Fibroblast of skin of left biceps (primary cell): ENCODE measurements at regions not wholly inside any gene's neighbourhood (a gene's known extent, or its start where the extent isn't known, plus 50 kb on each side); places are given as distances from the start of the nearest gene placed in this dataset.
A peak's percentile ranks its signal among the peaks of the same experiment; 100 is the strongest.

Experiments
- DNase-seq, 2 experiments: peaks; one replicate each; pipeline ENCODE4 v3.0.0-alpha.2; 2013; ENCODE audit warnings: low read depth in 2 of 2

DNA sequence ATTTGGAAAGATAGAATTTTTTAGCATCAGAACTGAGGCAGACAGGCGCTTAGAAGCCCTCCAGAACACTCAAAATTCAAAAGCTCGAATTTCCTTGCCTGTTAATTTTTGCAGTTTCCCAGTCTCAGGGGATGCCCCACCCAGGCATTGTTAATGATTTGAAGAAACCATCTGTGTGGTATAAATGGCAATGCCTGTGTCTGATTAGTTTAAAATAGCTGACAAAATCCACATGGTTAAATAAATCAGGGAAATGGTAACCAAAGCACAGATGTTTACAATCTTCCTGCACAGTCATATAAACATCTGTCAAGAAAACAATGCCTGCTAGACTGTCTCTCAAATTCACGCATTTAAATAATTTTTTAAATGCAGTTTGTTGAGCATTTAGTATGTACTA lies 185.2 kb upstream of the RGMB start:
- no peak for DNase-seq

DNA sequence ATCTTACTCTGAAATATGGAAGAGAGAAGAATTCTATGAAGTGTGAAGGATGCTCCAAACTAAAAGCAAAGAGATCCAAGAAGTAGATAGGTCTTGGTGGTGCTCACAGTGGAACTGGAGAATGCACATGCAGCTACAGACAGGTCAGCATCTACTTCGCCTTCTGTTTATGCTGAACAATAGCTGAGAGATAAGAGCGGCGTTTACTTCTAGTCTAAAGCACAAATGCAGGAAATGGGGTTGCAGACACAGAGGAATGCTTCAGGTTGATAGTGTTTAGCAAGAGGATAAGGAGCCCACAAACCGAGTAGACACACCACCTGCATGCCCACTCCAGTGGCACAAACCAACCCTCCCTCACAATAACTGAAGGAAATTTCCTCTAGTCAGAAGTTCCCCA lies 180.0 kb upstream of the RGMB start:
- no peak for DNase-seq

DNA sequence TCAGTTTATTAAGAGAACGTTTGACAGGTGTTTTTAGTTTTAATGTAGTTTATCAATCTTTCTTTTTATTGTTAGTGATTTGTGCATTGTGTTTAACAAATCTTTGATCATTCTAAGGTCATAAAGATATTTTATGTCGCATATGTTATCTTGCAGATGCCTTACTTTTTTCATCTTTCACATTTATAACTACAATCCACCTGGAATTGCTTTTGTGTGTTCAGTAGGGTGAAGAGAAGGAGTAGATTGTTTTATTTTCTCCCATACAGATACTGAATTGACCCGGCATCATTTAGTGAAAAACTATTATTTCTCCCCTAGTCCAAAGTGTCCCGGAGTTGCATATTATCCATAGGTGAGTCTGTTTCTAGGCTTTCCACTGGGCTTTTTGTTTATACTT lies 179.4 kb upstream of the RGMB start:
- DNase-seq, result no peak

DNA sequence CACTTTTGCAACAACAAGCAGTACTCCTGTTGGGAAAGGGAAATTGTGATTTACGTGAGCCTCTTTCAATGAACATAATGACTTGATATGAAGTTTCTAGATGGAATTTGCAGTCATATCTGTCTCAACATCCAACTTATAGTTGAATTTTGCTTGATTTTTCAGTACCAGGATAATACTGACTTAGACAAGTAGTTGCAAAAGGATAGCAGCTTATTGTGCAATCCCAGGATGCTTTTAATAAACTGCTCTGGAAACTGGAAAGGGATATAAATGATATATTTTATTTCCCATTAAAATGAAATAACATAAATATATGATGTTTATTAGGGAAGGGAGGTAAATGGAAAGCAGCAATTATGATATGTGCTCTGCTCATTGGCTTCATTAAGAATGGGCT lies 174.4 kb upstream of the RGMB start:
- no peak for DNase-seq

- DNase-seq, result no peak
Observed at GRCh38 chr5:98602534-98603112, 170.8 kb upstream of the RGMB start.

DNA sequence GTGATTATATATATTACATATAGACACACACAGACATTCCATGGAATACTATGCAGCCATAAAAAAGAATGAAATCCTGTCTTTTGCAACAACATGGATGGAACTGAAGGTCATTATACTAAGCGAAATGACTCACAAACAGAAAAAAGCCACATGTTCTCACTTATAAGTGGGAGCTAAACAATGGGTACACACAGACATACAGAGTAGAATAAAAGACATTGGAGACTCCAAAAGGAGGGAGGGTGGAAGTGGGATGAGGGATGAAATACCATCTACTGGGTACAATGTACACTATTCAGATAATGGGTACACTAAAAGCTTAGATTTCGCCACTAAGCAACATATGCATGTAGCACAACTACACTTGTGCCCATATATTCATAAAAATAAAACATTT lies 170.0 kb upstream of the RGMB start:
- no peak for DNase-seq

GRCh38 chr5:98604301-98604700 lies 169.2 kb upstream of the RGMB start:
- no peak for DNase-seq

DNA sequence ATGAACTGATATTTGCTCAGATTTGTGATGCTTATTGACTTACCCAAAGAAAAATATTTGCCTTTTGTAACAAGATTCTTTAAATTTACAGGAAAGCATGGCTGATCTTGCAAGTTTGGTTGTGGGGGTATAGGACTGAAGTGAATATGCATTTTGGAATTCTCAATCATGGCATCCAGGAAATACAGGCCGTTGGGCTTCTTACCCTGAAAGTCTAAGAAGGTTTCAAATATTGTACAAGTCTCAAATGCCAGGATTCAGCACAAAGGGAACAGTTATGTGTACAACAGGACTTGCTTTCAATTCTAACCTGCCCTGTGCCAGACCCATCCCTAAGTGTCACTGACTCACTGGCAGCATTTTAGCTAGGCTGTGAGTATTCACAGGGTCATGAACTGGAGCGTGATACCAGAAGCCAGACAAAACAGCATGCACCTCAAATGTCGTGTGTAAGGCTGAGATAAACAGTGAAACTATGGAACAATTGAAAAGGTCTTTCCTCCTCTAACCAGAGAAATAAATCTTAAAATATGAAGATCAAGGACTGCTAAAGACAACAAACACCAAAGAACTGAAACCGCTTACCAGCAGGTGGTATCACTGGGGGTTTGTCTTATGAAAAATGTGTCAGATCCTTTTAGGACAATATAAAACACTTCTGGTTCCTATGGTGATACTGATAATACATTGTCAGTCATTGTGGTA lies 168.6 kb upstream of the RGMB start:
- no peak for DNase-seq

- no peak for DNase-seq
Observed at GRCh38 chr5:98605426-98605825, 168.0 kb upstream of the RGMB start.

GRCh38 chr5:98606961-98607360 lies 166.5 kb upstream of the RGMB start:
- no peak for DNase-seq

- no peak for DNase-seq
Observed at GRCh38 chr5:98608052-98608451, 165.4 kb upstream of the RGMB start.

DNA sequence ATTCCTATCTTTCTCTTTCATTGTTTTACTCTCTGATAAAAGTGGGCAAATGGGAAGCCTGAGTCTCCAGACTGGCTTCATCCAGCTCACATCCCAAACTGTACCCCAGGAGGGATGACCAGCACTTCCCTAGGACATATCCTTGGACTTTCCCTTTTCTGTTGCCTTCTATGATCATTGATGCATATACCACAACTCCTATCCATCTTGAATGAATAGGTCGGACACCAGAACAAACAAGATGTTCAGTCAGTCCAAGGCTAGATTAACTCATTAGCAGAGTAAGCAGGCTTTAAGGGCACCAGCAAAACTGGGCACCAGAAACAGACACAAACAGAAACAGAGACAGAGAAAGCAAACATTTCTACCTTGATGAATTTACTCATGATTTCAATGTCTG lies 159.1 kb upstream of the RGMB start:
- no peak for DNase-seq

DNA sequence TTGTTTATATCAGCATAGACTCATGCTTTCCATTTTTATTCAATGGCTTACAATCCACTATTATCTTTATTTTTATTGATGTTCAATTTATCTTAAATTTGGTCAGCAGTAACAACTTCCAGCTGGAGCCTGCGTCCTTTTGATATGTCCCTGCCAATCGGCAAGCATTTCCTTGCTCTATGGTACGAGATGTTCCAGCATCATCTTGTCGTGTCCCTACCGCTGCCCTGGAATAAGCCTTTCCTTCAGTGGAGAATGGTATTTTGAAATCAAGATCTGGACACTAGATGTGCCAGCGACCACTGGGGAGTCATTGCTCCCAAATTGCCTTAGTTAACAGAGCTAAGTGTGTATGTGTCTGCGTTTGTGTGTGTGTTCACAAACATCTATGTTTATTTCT lies 151.6 kb upstream of the RGMB start:
- DNase-seq, result no peak

DNA sequence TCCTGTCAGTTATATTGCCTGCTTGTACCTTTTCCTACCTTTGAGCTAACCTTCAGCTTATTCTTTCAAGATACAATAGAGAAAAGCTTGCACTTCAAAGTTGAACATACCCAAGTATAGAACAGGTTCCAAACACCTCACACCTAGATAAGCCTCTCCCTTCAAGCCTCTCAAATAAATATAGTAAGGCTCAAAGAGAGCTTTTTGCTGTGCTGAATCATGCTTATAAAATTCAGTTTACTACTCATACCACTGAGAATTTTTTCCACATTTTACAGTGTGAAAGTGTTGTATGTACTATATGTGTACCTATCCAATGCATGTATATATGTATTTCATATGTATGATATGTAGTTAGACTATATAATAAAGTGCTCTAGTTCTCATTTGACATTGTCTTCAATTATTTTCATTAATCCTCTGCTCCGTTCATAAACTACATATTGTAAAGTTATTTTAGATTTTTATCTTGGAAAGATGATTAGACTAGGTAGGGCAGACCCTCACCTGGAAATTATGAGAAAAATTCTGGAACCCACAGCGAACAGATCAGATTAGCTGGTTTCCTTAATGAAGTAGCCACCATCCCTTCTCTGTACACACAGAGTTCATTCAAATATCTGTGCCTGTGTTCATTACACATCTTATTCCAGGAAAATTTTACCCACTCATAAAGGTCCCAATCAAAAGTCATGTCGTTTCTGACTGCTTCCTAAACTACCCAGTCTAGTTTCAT lies 149.2 kb upstream of the RGMB start:
- DNase-seq, result no peak

DNA sequence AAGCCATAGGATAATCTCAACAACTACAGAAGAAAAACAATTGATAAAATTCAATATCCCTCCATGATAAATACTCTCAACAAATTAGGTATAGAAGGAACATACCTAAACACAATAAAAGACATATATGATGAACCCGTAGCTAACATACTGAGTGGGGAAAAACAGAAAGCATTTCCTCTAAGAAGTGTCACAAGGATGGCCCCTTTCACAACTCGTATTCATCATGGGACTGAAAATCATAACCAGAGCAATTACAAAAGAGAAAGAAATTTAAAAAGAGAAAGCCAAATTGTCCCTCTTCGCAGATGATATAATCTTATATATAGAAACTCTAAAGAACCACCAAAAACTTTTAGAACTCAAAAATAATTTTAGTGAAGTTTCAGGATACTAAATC lies 146.3 kb upstream of the RGMB start:
- DNase-seq, result no peak

- no peak for DNase-seq
Observed at GRCh38 chr5:98630621-98631020, 142.8 kb upstream of the RGMB start.

GRCh38 chr5:98631311-98632054 lies 142.0 kb upstream of the RGMB start:
- DNase-seq, result peak; percentile 93 to 96

DNA sequence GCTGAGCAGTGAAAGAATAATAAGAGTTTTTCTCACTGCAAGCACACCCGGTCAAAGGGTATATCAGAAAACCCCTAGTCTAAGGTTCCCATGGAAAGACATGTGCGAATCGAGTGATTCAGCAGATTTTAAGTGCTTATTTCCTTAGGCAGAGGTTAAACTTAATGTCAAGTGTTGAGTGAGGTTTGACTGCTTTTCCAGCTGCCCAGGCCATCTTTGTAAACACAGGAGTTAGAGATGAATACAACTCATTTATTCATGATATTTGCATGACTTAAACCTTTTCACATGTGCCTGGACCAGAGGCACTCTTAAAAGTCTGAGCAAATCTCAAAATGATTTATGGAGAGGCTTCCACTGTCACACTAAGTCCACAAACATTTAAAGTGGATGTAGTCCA lies 137.8 kb upstream of the RGMB start:
- no peak for DNase-seq

GRCh38 chr5:98637116-98637515 lies 136.3 kb upstream of the RGMB start:
- DNase-seq, result no peak

DNA sequence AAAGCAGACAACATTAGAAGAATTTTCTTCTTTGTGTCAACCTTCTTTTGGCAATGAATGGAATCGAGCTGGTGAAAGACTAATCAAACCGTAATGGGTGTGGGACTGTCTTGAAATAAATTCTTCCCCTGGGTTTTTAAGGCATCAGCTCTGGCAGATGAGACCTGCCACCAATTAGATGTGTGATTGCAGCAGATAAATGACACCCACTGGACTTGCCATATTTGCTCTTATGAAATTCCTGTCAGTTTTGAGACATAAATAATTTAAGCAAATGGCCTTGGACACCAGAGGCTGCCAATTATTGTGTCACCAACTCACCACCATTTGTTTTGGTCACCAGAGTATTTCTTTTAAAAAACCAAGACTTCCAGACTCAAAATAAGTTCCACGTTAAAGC lies 135.9 kb upstream of the RGMB start:
- no peak for DNase-seq

DNA sequence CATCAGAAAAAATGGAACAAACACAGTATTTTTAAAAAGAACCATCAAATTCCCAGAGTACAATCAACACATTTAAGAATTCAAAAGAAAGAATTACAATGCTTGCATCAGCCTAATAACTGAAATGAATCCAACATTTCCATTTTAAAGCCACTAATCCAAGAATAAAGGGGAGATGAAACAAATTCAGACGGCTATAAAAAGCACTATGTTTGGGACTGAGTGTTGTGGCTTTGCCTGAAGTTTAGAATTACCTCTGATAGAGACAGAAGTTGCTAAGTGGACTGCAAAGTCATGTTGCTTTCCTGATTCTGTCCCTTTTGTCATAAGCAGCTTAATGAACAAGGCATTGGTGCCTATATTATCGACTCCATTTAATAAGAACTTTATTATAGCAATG lies 135.4 kb upstream of the RGMB start:
- DNase-seq, result no peak

GRCh38 chr5:98638701-98639100 lies 134.8 kb upstream of the RGMB start:
- DNase-seq, result peak; percentile 84 to 88

GRCh38 chr5:98639274-98639673 lies 134.2 kb upstream of the RGMB start:
- no peak for DNase-seq
